OCI-LY7 (cell line): ENCODE measurements at regions not wholly inside any gene's neighbourhood (a gene's known extent, or its start where the extent isn't known, plus 50 kb on each side); places are given as distances from the start of the nearest gene placed in this dataset.

Source experiments
- BruUV-seq: library from RNA; stranded (reverse); fragments of 400-500 nt; replicated peaks from 2 replicates; lab custom pipeline; 2021; lab: Mats Ljungman, UMichigan
- CTCF ChIA-PET: fragments of 300-600 bp; sonication (Branson Sonifier 250); formaldehyde crosslinking; loops from one replicate; lab custom pipeline; 2022; ENCODE audit warnings: antibody characterized with exemption; ENCODE audit not compliant: unreplicated experiment; lab: Charles Lee
- POLR2A ChIA-PET: fragments of 300-600 bp; sonication (Branson Sonifier 250); formaldehyde crosslinking; loops from one replicate; lab custom pipeline; 2022; ENCODE audit warnings: antibody characterized with exemption; lab: Charles Lee
- DNase-seq: peaks from one replicate; pipeline ENCODE4 v3.0.0-alpha.2; 2015; ENCODE audit warnings: low spot score
- H2AFZ ChIP-seq: fragments of 200-600 bp; sonication (generic), shearing (Covaris generic); 2 replicates; pipeline ENCODE4 v1.6.1; 2014; ENCODE audit warnings: mild to moderate bottlenecking, antibody characterized with exemption, low read length, moderate library complexity
- H3K27ac ChIP-seq: fragments of 200-600 bp; sonication (generic); 2 replicates; pipeline ENCODE4 v1.5.1; 2014; ENCODE audit warnings: mixed run types, low read depth, mild to moderate bottlenecking, moderate library complexity, low read length, inconsistent platforms; ENCODE audit not compliant: poor library complexity, severe bottlenecking
- H3K36me3 ChIP-seq: fragments of 200-600 bp; sonication (generic); 2 replicates; pipeline ENCODE4 v1.6.1; 2014; ENCODE audit warnings: mild to moderate bottlenecking, antibody characterized with exemption, low read length, moderate library complexity, mixed read lengths; ENCODE audit not compliant: insufficient read depth
- H3K4me1 ChIP-seq: fragments of 200-600 bp; sonication (generic); 2 replicates; pipeline ENCODE4 v1.5.1; 2014; ENCODE audit warnings: mild to moderate bottlenecking, low read length; ENCODE audit not compliant: insufficient read depth, poor library complexity, severe bottlenecking
- H3K4me2 ChIP-seq: fragments of 200-600 bp; sonication (generic); 2 replicates; pipeline ENCODE4 v1.6.1; 2014; ENCODE audit warnings: mild to moderate bottlenecking, low read length
- H3K4me3 ChIP-seq: fragments of 200-600 bp; sonication (generic); 2 replicates; pipeline ENCODE4 v1.5.1; 2014; ENCODE audit warnings: mild to moderate bottlenecking, low read depth, low read length; ENCODE audit not compliant: poor library complexity, severe bottlenecking
- H3K79me2 ChIP-seq: fragments of 200-600 bp; sonication (generic); 2 replicates; pipeline ENCODE4 v1.6.1; 2016; ENCODE audit warnings: low read depth, mild to moderate bottlenecking, low read length, moderate library complexity, mixed read lengths; ENCODE audit not compliant: insufficient read depth
- H3K9me2 ChIP-seq: fragments of 200-600 bp; sonication (generic); 2 replicates; pipeline ENCODE4 v1.6.1; 2016; ENCODE audit warnings: mild to moderate bottlenecking, low read length, mixed read lengths; ENCODE audit not compliant: insufficient read depth
- H3K9me3 ChIP-seq: fragments of 200-600 bp; sonication (generic); 2 replicates; pipeline ENCODE4 v1.6.1; 2014; ENCODE audit warnings: mild to moderate bottlenecking, mixed run types, low read length, mixed read lengths
- H4K20me1 ChIP-seq: fragments of 200-600 bp; sonication (generic); 2 replicates; pipeline ENCODE4 v1.6.1; 2014; ENCODE audit warnings: mild to moderate bottlenecking, antibody characterized with exemption, low read length, moderate library complexity, mixed read lengths; ENCODE audit not compliant: insufficient read depth
- CTCF ChIP-seq: fragments of 200-600 bp; sonication (generic); conservative IDR thresholded peaks from 2 replicates; pipeline ENCODE4 v1.5.1; 2014; ENCODE audit warnings: mild to moderate bottlenecking, antibody characterized with exemption, low read length, moderate library complexity, mixed read lengths
- EZH2phosphoT487 ChIP-seq: fragments of 200-600 bp; sonication (generic); IDR thresholded peaks from 2 replicates; pipeline ENCODE4 v1.6.1; 2018; ENCODE audit warnings: low read depth, borderline replicate concordance, mild to moderate bottlenecking, mixed run types, antibody characterized with exemption, low read length, moderate library complexity, mixed read lengths
- intact Hi-C: fragments of 100-400 bp; cut with micrococcal nuclease; formaldehyde crosslinking; loops from one replicate; pipeline ENCODE4 v1.10.0; 2022; ENCODE audit not compliant: unreplicated experiment

- BruUV-seq: no TSS peak
- Histone ChIP-seq H3K79me2 (no peaks in the 10 kb centered on the region), H3K9me3 (no peaks in the 10 kb centered on the region), H3K36me3 (no peaks in the 10 kb centered on the region), H4K20me1 (no peaks in the 10 kb centered on the region), H3K4me2 (no peak overlapping the region), H3K27ac (no peak overlapping the region), H3K4me1 (no peaks in the 10 kb centered on the region), H2AFZ (no peak overlapping the region), H3K9me2 (no peaks in the 10 kb centered on the region), H3K4me3 (no peak overlapping the region)
- intact Hi-C loops: no loop called here
- POLR2A ChIA-PET: interaction anchor here (0.5 kb wide), 1 partner anchor 13 kb away, joined by 3 read pairs; no protein-coding TSS in a partner anchor
- no peak for DNase-seq
- CTCF ChIA-PET: no interaction called here
- no peak for TF ChIP-seq CTCF
- no peak for TF ChIP-seq EZH2phosphoT487
These were observed 142.9 kb downstream of the SPTSSA start for GRCh38 chr14:34319140-34319539.

- no peak overlapping the region for H3K27ac ChIP-seq
- no peak overlapping the region for H3K4me3 ChIP-seq
- no peaks in the 10 kb centered on the region for H3K9me2 ChIP-seq
- H3K79me2 ChIP-seq: no peaks in the 10 kb centered on the region
- POLR2A ChIA-PET: no interaction called here
- H3K4me2 ChIP-seq: no peak overlapping the region
- TF ChIP-seq EZH2phosphoT487: no peak
- TF ChIP-seq CTCF: no peak
- H3K9me3 ChIP-seq: no peaks in the 10 kb centered on the region
- CTCF ChIA-PET: no interaction called here
- intact Hi-C loops: no loop called here
- H4K20me1 ChIP-seq: no peaks in the 10 kb centered on the region
- no peaks in the 10 kb centered on the region for H3K36me3 ChIP-seq
- BruUV-seq: no TSS peak
- H3K4me1 ChIP-seq: no peaks in the 10 kb centered on the region
- no peak overlapping the region for H2AFZ ChIP-seq
- no peak for DNase-seq
These were observed 144.0 kb downstream of the SPTSSA start for GRCh38 chr14:34318014-34318413.

GRCh38 chr14:34310724-34311123 lies 151.3 kb downstream of the SPTSSA start:
- BruUV-seq: no TSS peak
- DNase-seq: no peak
- intact Hi-C loops: no loop called here
- H3K4me2 ChIP-seq: no peak overlapping the region
- no peaks in the 10 kb centered on the region for H3K36me3 ChIP-seq
- CTCF ChIA-PET: no interaction called here
- H3K4me3 ChIP-seq: no peak overlapping the region
- H3K27ac ChIP-seq: no peak overlapping the region
- H3K4me1 ChIP-seq: no peaks in the 10 kb centered on the region
- TF ChIP-seq EZH2phosphoT487 (no peak), CTCF (no peak)
- H3K9me2 ChIP-seq: no peaks in the 10 kb centered on the region
- no peaks in the 10 kb centered on the region for H3K9me3 ChIP-seq
- H4K20me1 ChIP-seq: no peaks in the 10 kb centered on the region
- H2AFZ ChIP-seq: no peak overlapping the region
- POLR2A ChIA-PET: interaction anchor here (1.0 kb wide), 1 partner anchor 12 kb away, joined by 4 read pairs; no protein-coding TSS in a partner anchor
- H3K79me2 ChIP-seq: no peaks in the 10 kb centered on the region
